Trophoblast cell (in vitro differentiated cells and primary cell): ENCODE measurements at regions not wholly inside any gene's neighbourhood (a gene's known extent, or its start where the extent isn't known, plus 50 kb on each side); places are given as distances from the start of the nearest gene placed in this dataset.
A peak's percentile ranks its signal among the peaks of the same experiment; 100 is the strongest.

ENCODE experiments used
- DNase-seq, 2 donors: peaks; one replicate each; pipeline ENCODE4 v3.0.0-alpha.2; 2016
- H2AFZ ChIP-seq: 2 replicates; pipeline ENCODE4 v1.6.1; 2013; ENCODE audit warnings: low read length, moderate library complexity, mild to moderate bottlenecking; ENCODE audit not compliant: insufficient read depth, poor library complexity
- H2AK5ac ChIP-seq: 2 replicates; pipeline ENCODE4 v1.6.1; 2013; ENCODE audit warnings: mild to moderate bottlenecking, low read length
- H2BK120ac ChIP-seq: 2 replicates; pipeline ENCODE4 v1.6.1; 2013; ENCODE audit warnings: low read length, mild to moderate bottlenecking, moderate library complexity; ENCODE audit not compliant: insufficient read depth, poor library complexity
- H2BK12ac ChIP-seq: 2 replicates; pipeline ENCODE4 v1.6.1; 2013; ENCODE audit warnings: mild to moderate bottlenecking, low read length, moderate library complexity
- H2BK5ac ChIP-seq: 2 replicates; pipeline ENCODE4 v1.6.1; 2013; ENCODE audit warnings: low read length, low read depth, moderate library complexity, mild to moderate bottlenecking; ENCODE audit not compliant: poor library complexity
- H3K14ac ChIP-seq: 2 replicates; pipeline ENCODE4 v1.6.1; 2013; ENCODE audit warnings: mild to moderate bottlenecking, low read length
- H3K18ac ChIP-seq: 2 replicates; pipeline ENCODE4 v1.6.1; 2013; ENCODE audit warnings: mild to moderate bottlenecking, low read length
- H3K23ac ChIP-seq: 2 replicates; pipeline ENCODE4 v1.6.1; 2013; ENCODE audit warnings: low read length
- H3K27ac ChIP-seq: 2 replicates; pipeline ENCODE4 v1.5.1; 2013; ENCODE audit warnings: low read depth, mild to moderate bottlenecking, inconsistent platforms, low read length, moderate library complexity
- H3K27me3 ChIP-seq: 2 replicates; pipeline ENCODE4 v1.6.1; 2013; ENCODE audit warnings: inconsistent platforms, mild to moderate bottlenecking, low read length, moderate library complexity; ENCODE audit not compliant: insufficient read depth
- H3K36me3 ChIP-seq, 2 experiments: 1 replicate in 1 of 2; 2 replicates in 1 of 2; pipeline ENCODE4 v1.6.1; 2013; ENCODE audit warnings: low read length in 2 of 2, mild to moderate bottlenecking in 2 of 2, moderate library complexity in 1 of 2; ENCODE audit not compliant: insufficient read depth in 2 of 2, control insufficient read depth in 1 of 2
- H3K4ac ChIP-seq: 2 replicates; pipeline ENCODE4 v1.6.1; 2013; ENCODE audit warnings: low read depth, mild to moderate bottlenecking, low read length, moderate library complexity
- H3K4me1 ChIP-seq, 2 experiments: 1 replicate in 1 of 2; 2 replicates in 1 of 2; pipeline ENCODE4 v1.6.1; 2013; ENCODE audit warnings: low read length in 2 of 2, mild to moderate bottlenecking in 2 of 2, moderate library complexity in 1 of 2; ENCODE audit not compliant: insufficient read depth in 2 of 2, control insufficient read depth in 1 of 2
- H3K4me2 ChIP-seq: 2 replicates; pipeline ENCODE4 v1.6.1; 2013; ENCODE audit warnings: inconsistent platforms, mild to moderate bottlenecking, low read length, moderate library complexity
- H3K4me3 ChIP-seq: 2 replicates; pipeline ENCODE4 v1.5.1; 2013; ENCODE audit warnings: mild to moderate bottlenecking, low read depth, low read length, inconsistent platforms
- H3K79me1 ChIP-seq: one replicate; pipeline ENCODE4 v1.6.1; 2013; ENCODE audit warnings: low read length
- H3K79me2 ChIP-seq: 2 replicates; pipeline ENCODE4 v1.6.1; 2013; ENCODE audit warnings: low read length, mild to moderate bottlenecking; ENCODE audit not compliant: control insufficient read depth, insufficient read depth, poor library complexity
- H3K9ac ChIP-seq: 2 replicates; pipeline ENCODE4 v1.6.1; 2013; ENCODE audit warnings: mild to moderate bottlenecking, low read length
- H3K9me3 ChIP-seq: 2 replicates; pipeline ENCODE4 v1.6.1; 2013; ENCODE audit warnings: low read depth, mild to moderate bottlenecking, control low read depth, inconsistent platforms, low read length; ENCODE audit not compliant: insufficient read depth
- H4K12ac ChIP-seq: 2 replicates; pipeline ENCODE4 v1.6.1; 2013; ENCODE audit warnings: low read depth, mild to moderate bottlenecking, low read length, moderate library complexity
- H4K8ac ChIP-seq: 2 replicates; pipeline ENCODE4 v1.6.1; 2013; ENCODE audit warnings: low read depth, mild to moderate bottlenecking, low read length, moderate library complexity
- H4K91ac ChIP-seq: one replicate; pipeline ENCODE4 v1.6.1; 2013; ENCODE audit warnings: low read depth, mild to moderate bottlenecking, low read length, moderate library complexity
- WGBS: extraction: QIAGEN DNeasy Blood & Tissue Kit; methylation state at CpG from one replicate; pipeline ENCODE4 v1.1.7; 2013; ENCODE audit warnings: missing lambda C conversion rate; ENCODE audit not compliant: insufficient read length, insufficient coverage; ENCODE audit errors: extremely low coverage; 5-methylcytosine and 5-hydroxymethylcytosine counted together

GRCh38 chr9:111107141-111107540 is 68.9 kb upstream of the LPAR1 start:
- Histone ChIP-seq H3K14ac (no peak overlapping the region), H3K4me2 (no peak overlapping the region), H3K27me3 (no peaks in the 10 kb centered on the region), H3K36me3 (no peaks in the 10 kb centered on the region), H3K23ac (no peak overlapping the region), H3K9ac (no peak overlapping the region), H3K9me3 (no peaks in the 10 kb centered on the region), H3K27ac (no peak overlapping the region), H3K18ac (no peak overlapping the region), H3K79me2 (no peaks in the 10 kb centered on the region), H4K12ac (no peak overlapping the region), H2BK12ac (no peak overlapping the region), H3K4ac (no peak overlapping the region), H3K79me1 (no peaks in the 10 kb centered on the region), H2AK5ac (no peak overlapping the region), H2AFZ (no peak overlapping the region), H2BK120ac (no peak overlapping the region), H3K4me3 (no peak overlapping the region), H4K8ac (no peak overlapping the region), H2BK5ac (no peak overlapping the region), H4K91ac (no peak overlapping the region), H3K4me1 (no peaks in the 10 kb centered on the region)
- WGBS, result no CpG with 5 or more reads among the region's 9 CpGs
- DNase-seq, result no peak

GRCh38 chr9:111106202-111106601 is 67.9 kb upstream of the LPAR1 start:
- H4K91ac ChIP-seq, result no peak overlapping the region
- H3K23ac ChIP-seq, result no peak overlapping the region
- no CpG with 5 or more reads among the region's 6 CpGs for WGBS
- H2BK5ac ChIP-seq, result no peak overlapping the region
- no peak overlapping the region for H4K12ac ChIP-seq
- H3K4me1 ChIP-seq, result no peaks in the 10 kb centered on the region
- no peak overlapping the region for H3K14ac ChIP-seq
- no peak overlapping the region for H2BK120ac ChIP-seq
- no peak overlapping the region for H3K4me3 ChIP-seq
- H2BK12ac ChIP-seq, result no peak overlapping the region
- H3K36me3 ChIP-seq, result no peaks in the 10 kb centered on the region
- no peaks in the 10 kb centered on the region for H3K9me3 ChIP-seq
- H3K79me1 ChIP-seq, result no peaks in the 10 kb centered on the region
- no peak overlapping the region for H4K8ac ChIP-seq
- H2AFZ ChIP-seq, result no peak overlapping the region
- H3K79me2 ChIP-seq, result no peaks in the 10 kb centered on the region
- no peak overlapping the region for H3K9ac ChIP-seq
- H3K18ac ChIP-seq, result no peak overlapping the region
- no peaks in the 10 kb centered on the region for H3K27me3 ChIP-seq
- H3K4ac ChIP-seq, result no peak overlapping the region
- H3K4me2 ChIP-seq, result no peak overlapping the region
- DNase-seq, result no peak
- H3K27ac ChIP-seq, result no peak overlapping the region
- H2AK5ac ChIP-seq, result no peak overlapping the region

GRCh38 chr9:111102793-111103464 is 64.7 kb upstream of the LPAR1 start:
- no peak overlapping the region for H3K23ac ChIP-seq
- H4K12ac ChIP-seq, result no peak overlapping the region
- H3K4me2 ChIP-seq, result no peak overlapping the region
- no peaks in the 10 kb centered on the region for H3K36me3 ChIP-seq
- no peak overlapping the region for H3K4me3 ChIP-seq
- no peak overlapping the region for H3K14ac ChIP-seq
- H3K9ac ChIP-seq, result no peak overlapping the region
- H3K27ac ChIP-seq, result no peak overlapping the region
- no peak overlapping the region for H2AK5ac ChIP-seq
- H2BK5ac ChIP-seq, result no peak overlapping the region
- H3K79me1 ChIP-seq, result no peaks in the 10 kb centered on the region
- peaks cover 0 to 3% of the 10 kb centered on the region in 2 experiments for H3K4me1 ChIP-seq
- no peaks in the 10 kb centered on the region for H3K79me2 ChIP-seq
- no peak overlapping the region for H4K91ac ChIP-seq
- no peaks in the 10 kb centered on the region for H3K9me3 ChIP-seq
- no CpG with 5 or more reads among the region's 4 CpGs for WGBS
- H3K27me3 ChIP-seq, result no peaks in the 10 kb centered on the region
- H2BK12ac ChIP-seq, result no peak overlapping the region
- peak in 1 of 2 donors; percentile 21 for DNase-seq
- no peak overlapping the region for H2AFZ ChIP-seq
- no peak overlapping the region for H4K8ac ChIP-seq
- H2BK120ac ChIP-seq, result no peak overlapping the region
- no peak overlapping the region for H3K18ac ChIP-seq
- H3K4ac ChIP-seq, result no peak overlapping the region

GRCh38 chr9:111099199-111100008 is 61.1 kb upstream of the LPAR1 start:
- no peak overlapping the region for H3K9ac ChIP-seq
- DNase-seq, result peak; percentile 95 to 99
- H2BK120ac ChIP-seq, result no peak overlapping the region
- H2BK12ac ChIP-seq, result no peak overlapping the region
- H3K4me1 ChIP-seq, result peaks cover 0 to 3% of the 10 kb centered on the region in 2 experiments
- no peaks in the 10 kb centered on the region for H3K79me2 ChIP-seq
- H4K12ac ChIP-seq, result no peak overlapping the region
- no peak overlapping the region for H3K14ac ChIP-seq
- no peak overlapping the region for H3K23ac ChIP-seq
- H4K8ac ChIP-seq, result no peak overlapping the region
- H3K4me2 ChIP-seq, result no peak overlapping the region
- no peak overlapping the region for H2AFZ ChIP-seq
- WGBS, result no CpG with 5 or more reads among the region's 9 CpGs
- peaks cover 2% of the 10 kb centered on the region for H3K27me3 ChIP-seq
- no peak overlapping the region for H3K18ac ChIP-seq
- H3K79me1 ChIP-seq, result peaks cover under 1% of the 10 kb centered on the region
- H3K27ac ChIP-seq, result no peak overlapping the region
- no peaks in the 10 kb centered on the region for H3K9me3 ChIP-seq
- H3K4me3 ChIP-seq, result no peak overlapping the region
- no peak overlapping the region for H2AK5ac ChIP-seq
- H4K91ac ChIP-seq, result no peak overlapping the region
- H2BK5ac ChIP-seq, result no peak overlapping the region
- H3K4ac ChIP-seq, result no peak overlapping the region
- no peaks in the 10 kb centered on the region for H3K36me3 ChIP-seq
